ENCODE measurements at regions not wholly inside any gene's neighbourhood (a gene's known extent, or its start where the extent isn't known, plus 50 kb on each side); places are given as distances from the start of the nearest gene placed in this dataset.

GRCh38 chr6:9408402-9409117 is 973.2 kb upstream of the SLC35B3 start:
- peak in 1 of 2 experiments; percentile 25 for DNase-seq (ENCODE audit: low read depth in 1 of 2, low spot score in 1 of 2)
- in situ Hi-C loops (cut with HindIII; ENCODE audit: low pct_unique_long_range_greater_than_20kb, low sequenced_read_pairs) = no loop called here
- TF ChIP-seq JUND (IDR thresholded peaks at IDR 0.05; ENCODE audit: low read depth) = peak; percentile 81

- DNase-seq (ENCODE audit: low read depth in 1 of 2, low spot score in 1 of 2) = no peak
- in situ Hi-C loops (cut with HindIII; ENCODE audit: low pct_unique_long_range_greater_than_20kb, low sequenced_read_pairs) = no loop called here
- TF ChIP-seq JUND (IDR thresholded peaks at IDR 0.05; ENCODE audit: low read depth) = no peak
These were observed 970.5 kb upstream of the SLC35B3 start for GRCh38 chr6:9405825-9406224.

- DNase-seq (ENCODE audit: low read depth in 1 of 2, low spot score in 1 of 2) = no peak
- in situ Hi-C loops (cut with HindIII; ENCODE audit: low pct_unique_long_range_greater_than_20kb, low sequenced_read_pairs) = no loop called here
- TF ChIP-seq JUND (IDR thresholded peaks at IDR 0.05; ENCODE audit: low read depth) = no peak
These were observed 970.0 kb upstream of the SLC35B3 start for GRCh38 chr6:9405369-9405768.

GRCh38 chr6:9404351-9405146 is 969.2 kb upstream of the SLC35B3 start:
- in situ Hi-C loops (cut with HindIII; ENCODE audit: low pct_unique_long_range_greater_than_20kb, low sequenced_read_pairs) = no loop called here
- no peak for TF ChIP-seq JUND (IDR thresholded peaks at IDR 0.05; ENCODE audit: low read depth)
- no peak for DNase-seq (ENCODE audit: low read depth in 1 of 2, low spot score in 1 of 2)

- in situ Hi-C loops (cut with HindIII; ENCODE audit: low pct_unique_long_range_greater_than_20kb, low sequenced_read_pairs) = no loop called here
- DNase-seq (ENCODE audit: low read depth in 1 of 2, low spot score in 1 of 2) = no peak
- no peak for TF ChIP-seq JUND (IDR thresholded peaks at IDR 0.05; ENCODE audit: low read depth)
These were observed 968.4 kb upstream of the SLC35B3 start for GRCh38 chr6:9403736-9404135.

- no peak for DNase-seq (ENCODE audit: low read depth in 1 of 2, low spot score in 1 of 2)
- in situ Hi-C loops (cut with HindIII; ENCODE audit: low pct_unique_long_range_greater_than_20kb, low sequenced_read_pairs) = no loop called here
- TF ChIP-seq JUND (IDR thresholded peaks at IDR 0.05; ENCODE audit: low read depth) = no peak
These were observed 966.6 kb upstream of the SLC35B3 start for GRCh38 chr6:9401960-9402359.

GRCh38 chr6:9399916-9400315 is 964.6 kb upstream of the SLC35B3 start:
- in situ Hi-C loops (cut with HindIII; ENCODE audit: low pct_unique_long_range_greater_than_20kb, low sequenced_read_pairs) = no loop called here
- DNase-seq (ENCODE audit: low read depth in 1 of 2, low spot score in 1 of 2) = no peak
- TF ChIP-seq JUND (IDR thresholded peaks at IDR 0.05; ENCODE audit: low read depth) = 0 out of 2 replicates have a peak, but pooled peaks have one; percentile 48

- no peak for DNase-seq (ENCODE audit: low read depth in 1 of 2, low spot score in 1 of 2)
- in situ Hi-C loops (cut with HindIII; ENCODE audit: low pct_unique_long_range_greater_than_20kb, low sequenced_read_pairs) = no loop called here
These were observed 963.5 kb upstream of the SLC35B3 start for GRCh38 chr6:9398767-9399373.

GRCh38 chr6:9398071-9398766 is 962.9 kb upstream of the SLC35B3 start:
- no peak for DNase-seq (ENCODE audit: low read depth in 1 of 2, low spot score in 1 of 2)
- no peak for TF ChIP-seq JUND (IDR thresholded peaks at IDR 0.05; ENCODE audit: low read depth)
- in situ Hi-C loops (cut with HindIII; ENCODE audit: low pct_unique_long_range_greater_than_20kb, low sequenced_read_pairs) = no loop called here

More at GRCh38 chr6:9398767-9399373, 963.5 kb upstream of the SLC35B3 start:
- no peak for TF ChIP-seq JUND (IDR thresholded peaks at IDR 0.05; ENCODE audit: low read depth)

GRCh38 chr6:9388596-9388995 is 953.3 kb upstream of the SLC35B3 start:
- TF ChIP-seq JUND (IDR thresholded peaks at IDR 0.05; ENCODE audit: low read depth) = no peak
- in situ Hi-C loops (cut with HindIII; ENCODE audit: low pct_unique_long_range_greater_than_20kb, low sequenced_read_pairs) = no loop called here
- DNase-seq (ENCODE audit: low read depth in 1 of 2, low spot score in 1 of 2) = no peak

GRCh38 chr6:9380568-9380967 is 945.2 kb upstream of the SLC35B3 start:
- no peak for TF ChIP-seq JUND (IDR thresholded peaks at IDR 0.05; ENCODE audit: low read depth)
- no peak for DNase-seq (ENCODE audit: low read depth in 1 of 2, low spot score in 1 of 2)
- in situ Hi-C loops (cut with HindIII; ENCODE audit: low pct_unique_long_range_greater_than_20kb, low sequenced_read_pairs) = no loop called here

GRCh38 chr6:9373308-9373707 is 938.0 kb upstream of the SLC35B3 start:
- TF ChIP-seq JUND (IDR thresholded peaks at IDR 0.05; ENCODE audit: low read depth) = no peak
- no peak for DNase-seq (ENCODE audit: low read depth in 1 of 2, low spot score in 1 of 2)
- in situ Hi-C loops (cut with HindIII; ENCODE audit: low pct_unique_long_range_greater_than_20kb, low sequenced_read_pairs) = no loop called here

Measured in T47D (cell line).